HEK293 (cell line): ENCODE measurements at regions not wholly inside any gene's neighbourhood (a gene's known extent, or its start where the extent isn't known, plus 50 kb on each side); places are given as distances from the start of the nearest gene placed in this dataset.

Experiments
- CTCF ChIP-seq: fragments of 450-650 bp; formaldehyde crosslinking; IDR thresholded peaks from 2 replicates; pipeline ENCODE4 v1.5.1; 2016; ENCODE audit warnings: missing biosample characterization, missing genetic modification characterization
- TF ChIP-seq, protein P1 (sequence below): fragments of 450-650 bp; formaldehyde crosslinking; IDR thresholded peaks from 2 replicates; pipeline ENCODE4 v1.5.1; 2016; ENCODE audit warnings: missing biosample characterization, missing genetic modification characterization
- TF ChIP-seq, protein P2 (sequence below): fragments of 450-650 bp; formaldehyde crosslinking; IDR thresholded peaks from 2 replicates; pipeline ENCODE4 v1.5.1; 2016; ENCODE audit warnings: missing biosample characterization, missing genetic modification characterization, low read depth

GRCh38 chr5:168041583-168041982 lies 249.9 kb upstream of the WWC1 start:
- TF ChIP-seq CTCF, result no peak
- TF ChIP-seq, protein P1, sequence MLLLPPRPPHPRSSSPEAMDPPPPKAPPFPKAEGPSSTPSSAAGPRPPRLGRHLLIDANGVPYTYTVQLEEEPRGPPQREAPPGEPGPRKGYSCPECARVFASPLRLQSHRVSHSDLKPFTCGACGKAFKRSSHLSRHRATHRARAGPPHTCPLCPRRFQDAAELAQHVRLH (tag by site-specific recombination), result no peak
- TF ChIP-seq, protein P2, sequence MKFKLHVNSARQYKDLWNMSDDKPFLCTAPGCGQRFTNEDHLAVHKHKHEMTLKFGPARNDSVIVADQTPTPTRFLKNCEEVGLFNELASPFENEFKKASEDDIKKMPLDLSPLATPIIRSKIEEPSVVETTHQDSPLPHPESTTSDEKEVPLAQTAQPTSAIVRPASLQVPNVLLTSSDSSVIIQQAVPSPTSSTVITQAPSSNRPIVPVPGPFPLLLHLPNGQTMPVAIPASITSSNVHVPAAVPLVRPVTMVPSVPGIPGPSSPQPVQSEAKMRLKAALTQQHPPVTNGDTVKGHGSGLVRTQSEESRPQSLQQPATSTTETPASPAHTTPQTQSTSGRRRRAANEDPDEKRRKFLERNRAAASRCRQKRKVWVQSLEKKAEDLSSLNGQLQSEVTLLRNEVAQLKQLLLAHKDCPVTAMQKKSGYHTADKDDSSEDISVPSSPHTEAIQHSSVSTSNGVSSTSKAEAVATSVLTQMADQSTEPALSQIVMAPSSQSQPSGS (tag by site-specific recombination), result no peak
